ENCODE measurements at regions not wholly inside any gene's neighbourhood (a gene's known extent, or its start where the extent isn't known, plus 50 kb on each side); places are given as distances from the start of the nearest gene placed in this dataset.

- TF ChIP-seq GATA2 (CRISPR knock-in tag; IDR thresholded peaks at IDR 0.05) (no peak), PBX3 (IDR thresholded peaks at IDR 0.05) (no peak)
Measured at GRCh38 chr3:181966393-181966792, 254.7 kb downstream of the SOX2 start (continued).

GRCh38 chr3:181969925-181970324 is 258.2 kb downstream of the SOX2 start:
- no peak for DNase-seq
- WGBS (ENCODE audit: low lambda C conversion rate), result 61% methylated on average over 3 of the region's 3 CpGs
- Histone ChIP-seq H3K4me2 (no peak overlapping the region), H3K4me1 (ENCODE audit: control insufficient read depth in 1 of 2, insufficient read depth in 2 of 2, low read depth in 1 of 2, low read length in 1 of 2) (no peaks in the 10 kb centered on the region), H3K9ac (no peak overlapping the region), H3K9me3 (no peaks in the 10 kb centered on the region), H3K27me3 (ENCODE audit: insufficient read depth) (no peaks in the 10 kb centered on the region), H2AFZ (ENCODE audit: low read depth) (no peak overlapping the region), H3K79me2 (ENCODE audit: insufficient read depth) (no peaks in the 10 kb centered on the region), H4K20me1 (ENCODE audit: insufficient read depth) (no peaks in the 10 kb centered on the region), H3K4me3 (ENCODE audit: low read depth in 2 of 2, low read length in 1 of 2) (no peak overlapping the region), H3K27ac (ENCODE audit: low read depth in 2 of 2, low read length in 1 of 2) (no peak overlapping the region), H3K36me3 (replicated peaks in 1 of 2; ENCODE audit: control insufficient read depth in 1 of 2, insufficient read depth in 2 of 2, low read length in 1 of 2) (no peaks in the 10 kb centered on the region), H3K9me2 (no peaks in the 10 kb centered on the region), H3F3A (replicated peaks; ENCODE audit: insufficient read depth) (no peaks in the 10 kb centered on the region)
- CTCF ChIA-PET, result no interaction called here
- POLR2A ChIA-PET, result no interaction called here
- TF ChIP-seq CHD2 (IDR thresholded peaks at IDR 0.05; ENCODE audit: low read length, partially characterized antibody) (no peak), USF2 (IDR thresholded peaks at IDR 0.05; ENCODE audit: borderline replicate concordance, low read depth, low read length) (no peak), TEAD4 (IDR thresholded peaks at IDR 0.05; ENCODE audit: borderline replicate concordance, insufficient read depth) (no peak), REST (IDR thresholded peaks at IDR 0.05; ENCODE audit: low read depth, low read length) (no peak), SIN3A (IDR thresholded peaks at IDR 0.05; ENCODE audit: borderline replicate concordance, low read depth, low read length) (no peak), NFIC (IDR thresholded peaks at IDR 0.05; ENCODE audit: borderline replicate concordance) (no peak), EZH2phosphoT487 (IDR thresholded peaks at IDR 0.05; ENCODE audit: borderline replicate concordance, low read depth) (no peak), TCF12 (IDR thresholded peaks at IDR 0.05) (no peak), IRF3 (IDR thresholded peaks at IDR 0.05; ENCODE audit: low read depth, low read length) (no peak), EP300 (IDR thresholded peaks at IDR 0.05; ENCODE audit: borderline replicate concordance in 1 of 2, low read depth in 1 of 2, low read length in 1 of 2) (no peak), TAF1 (IDR thresholded peaks at IDR 0.05; ENCODE audit: borderline replicate concordance, low read depth, low read length) (no peak)

Data from SK-N-SH (cell line).